ENCODE measurements at regions not wholly inside any gene's neighbourhood (a gene's known extent, or its start where the extent isn't known, plus 50 kb on each side); places are given as distances from the start of the nearest gene placed in this dataset.

DNA sequence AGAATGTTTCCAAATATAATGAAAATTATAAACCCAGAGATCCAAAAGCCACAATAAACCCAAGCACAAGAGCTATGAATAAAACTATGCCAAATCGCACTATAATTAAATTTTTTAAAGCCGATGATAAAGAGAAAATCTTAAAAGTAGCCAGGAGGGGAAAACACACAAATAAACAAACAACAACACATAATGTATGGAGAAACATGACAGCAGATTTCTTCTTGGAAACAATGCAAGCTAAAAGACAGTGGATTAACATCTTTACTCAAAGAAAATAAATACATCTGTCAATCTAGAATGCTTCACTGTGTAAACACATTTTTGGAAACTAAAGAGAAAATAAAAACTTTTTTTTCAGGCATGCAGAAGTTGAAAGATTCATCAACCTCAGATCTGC is 53.0 kb upstream of the SMOX start:
- no peak for DNase-seq

- peak; percentile 50 for DNase-seq
Observed at GRCh38 chr20:4091490-4092479, 56.8 kb upstream of the SMOX start.

DNA sequence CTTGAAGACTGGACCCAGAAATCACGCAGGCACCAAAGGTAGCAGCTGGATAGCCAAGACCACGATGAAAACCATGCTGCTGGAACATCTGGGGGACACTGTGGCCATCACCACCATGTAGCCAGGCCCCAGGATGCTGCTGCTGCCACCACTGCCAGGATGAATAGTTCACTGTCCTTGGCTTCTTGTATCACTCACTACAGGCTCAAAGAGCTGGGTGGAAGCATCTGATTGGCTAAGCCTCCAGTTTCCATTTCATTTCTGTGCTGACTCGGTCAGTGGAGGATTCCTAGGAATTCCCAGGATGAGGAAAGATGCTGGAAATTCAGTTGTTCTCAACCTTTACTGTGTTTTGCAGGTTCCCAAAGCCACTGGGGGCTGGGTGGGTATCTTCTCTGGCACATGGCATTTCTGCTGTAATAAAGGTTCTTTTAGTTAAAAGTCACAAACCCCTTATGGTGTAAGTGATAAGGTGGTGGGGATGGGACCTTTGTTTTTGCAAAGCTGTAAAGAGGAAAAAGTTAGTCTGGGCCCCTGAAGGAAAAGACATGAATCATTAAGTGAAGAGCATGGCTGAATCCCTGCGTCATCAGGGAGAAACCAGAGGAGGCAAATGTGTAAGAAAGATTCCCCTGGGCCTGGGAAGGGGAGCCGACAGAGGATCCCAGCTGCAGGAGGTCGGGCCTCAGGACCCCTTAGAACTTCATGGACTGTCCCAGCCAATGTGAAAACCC is 57.7 kb upstream of the SMOX start:
- DNase-seq, result no peak

GRCh38 chr20:4089756-4090487 is 58.7 kb upstream of the SMOX start:
- no peak for DNase-seq

DNA sequence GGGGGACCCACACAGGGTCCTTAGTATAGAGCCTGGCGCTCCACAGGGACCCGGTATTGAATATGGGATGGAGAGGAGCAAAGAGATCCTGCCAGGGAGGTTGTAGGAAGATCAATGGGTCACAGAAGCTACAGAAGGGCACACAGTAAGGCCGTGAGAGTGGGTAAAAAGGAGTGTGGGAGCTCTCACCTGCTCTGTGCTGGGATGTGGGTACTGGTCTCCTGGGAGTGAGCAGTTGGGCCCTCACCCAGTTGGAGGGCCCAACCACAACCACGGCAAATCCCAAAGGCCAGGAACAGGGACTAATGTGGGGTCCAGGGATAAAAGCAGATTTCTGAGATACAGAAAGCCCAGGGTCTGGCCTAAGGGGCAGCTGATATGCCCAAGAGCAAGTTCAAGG is 59.9 kb upstream of the SMOX start:
- no peak for DNase-seq

- no peak for DNase-seq
Observed at GRCh38 chr20:4087923-4088322, 60.7 kb upstream of the SMOX start.

- DNase-seq, result no peak
Observed at GRCh38 chr20:4086771-4087687, 61.6 kb upstream of the SMOX start.

DNA sequence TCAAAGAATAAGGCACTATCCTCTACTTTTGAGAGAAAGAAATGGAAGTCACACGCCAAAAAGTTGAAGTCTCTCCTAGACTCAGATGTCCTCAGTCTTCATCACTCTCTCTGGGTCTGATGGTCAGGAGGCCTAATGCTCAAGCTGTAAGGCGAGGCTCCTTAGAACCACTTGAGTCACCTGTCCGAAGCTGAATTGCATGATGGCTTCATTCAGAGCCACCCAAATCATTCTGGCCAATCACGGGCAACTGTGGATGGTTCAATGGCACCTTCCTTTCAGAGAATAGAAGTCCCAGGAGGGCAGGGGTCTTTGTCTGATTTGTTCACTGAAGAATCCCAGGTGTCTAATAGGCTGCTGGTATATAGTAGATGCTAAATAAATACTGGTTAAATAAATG is 63.9 kb upstream of the SMOX start:
- DNase-seq, result no peak

- DNase-seq, result no peak
Observed at GRCh38 chr20:4084096-4084495, 64.5 kb upstream of the SMOX start.

GRCh38 chr20:4083098-4083865 is 65.3 kb upstream of the SMOX start:
- no peak for DNase-seq

GRCh38 chr20:4082406-4083097 is 66.1 kb upstream of the SMOX start:
- DNase-seq, result peak; percentile 59

DNA sequence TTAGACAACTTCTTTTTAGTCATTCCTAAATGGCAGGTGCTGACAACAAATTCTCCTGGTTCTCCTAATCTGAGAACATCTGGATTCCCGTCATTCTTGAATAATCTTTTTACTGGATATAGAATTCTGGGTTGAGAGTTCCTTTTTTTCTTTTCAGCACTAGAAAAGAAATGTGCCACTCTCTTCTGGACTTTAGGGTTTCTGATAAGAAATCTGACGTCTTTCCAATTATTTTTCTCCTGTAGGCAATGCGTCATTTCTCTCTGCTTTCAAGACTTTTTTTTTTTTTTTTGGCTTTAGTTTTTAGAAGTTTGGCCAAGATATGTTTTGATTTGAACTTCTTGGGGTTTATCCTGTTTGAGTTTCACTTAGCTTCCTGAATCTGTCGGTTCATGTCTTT is 66.1 kb upstream of the RNF24 start:
- no peak for DNase-seq

- no peak for DNase-seq
Observed at GRCh38 chr20:4076671-4077070, 61.3 kb upstream of the RNF24 start.

- no peak for DNase-seq
Observed at GRCh38 chr20:4076033-4076432, 60.7 kb upstream of the RNF24 start.

GRCh38 chr20:4074877-4075455 is 59.6 kb upstream of the RNF24 start:
- no peak for DNase-seq

DNA sequence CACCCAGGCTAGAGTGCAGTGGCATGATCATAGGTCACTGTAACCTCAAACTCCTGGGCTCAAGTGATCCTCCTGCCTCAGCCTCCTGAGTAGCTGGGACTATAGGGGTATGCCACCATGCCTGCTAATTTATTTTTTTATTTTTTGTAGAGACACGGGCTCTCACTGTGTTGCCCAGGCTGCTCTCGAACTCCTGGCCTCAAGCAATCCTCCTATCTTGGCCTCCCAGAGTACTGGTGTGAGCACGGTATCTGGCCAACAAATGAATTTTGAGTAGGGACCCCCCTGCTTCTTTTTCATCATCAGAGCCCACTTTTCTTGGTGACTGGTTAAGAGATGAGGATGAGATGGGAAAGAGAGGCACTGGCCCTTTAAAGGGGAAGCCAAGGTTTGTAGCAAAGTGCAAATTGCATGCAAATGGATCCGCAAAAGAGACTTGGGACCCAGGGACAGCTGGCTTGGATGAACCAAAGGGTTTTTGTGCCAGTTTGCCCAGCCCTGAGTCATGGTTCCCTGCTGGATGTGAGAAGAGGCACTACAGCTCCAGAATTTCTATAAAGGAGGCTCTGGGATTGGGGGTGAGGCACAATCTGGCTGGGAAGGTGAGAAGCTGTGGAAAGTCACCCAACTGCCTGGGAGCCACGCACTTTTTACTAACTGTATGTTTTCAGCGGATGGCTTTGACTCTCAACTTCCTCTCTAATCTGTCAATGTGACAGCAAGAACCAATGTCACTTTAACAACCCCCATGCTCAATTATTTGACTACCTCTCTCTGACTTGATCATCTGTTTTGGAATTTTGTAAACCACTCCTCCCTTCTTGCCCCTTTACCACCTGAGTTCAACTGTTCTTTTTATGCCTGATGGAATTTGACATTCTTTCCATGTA is 58.7 kb upstream of the RNF24 start:
- DNase-seq, result no peak

- DNase-seq, result no peak
Observed at GRCh38 chr20:4071178-4071693, 55.9 kb upstream of the RNF24 start.

DNA sequence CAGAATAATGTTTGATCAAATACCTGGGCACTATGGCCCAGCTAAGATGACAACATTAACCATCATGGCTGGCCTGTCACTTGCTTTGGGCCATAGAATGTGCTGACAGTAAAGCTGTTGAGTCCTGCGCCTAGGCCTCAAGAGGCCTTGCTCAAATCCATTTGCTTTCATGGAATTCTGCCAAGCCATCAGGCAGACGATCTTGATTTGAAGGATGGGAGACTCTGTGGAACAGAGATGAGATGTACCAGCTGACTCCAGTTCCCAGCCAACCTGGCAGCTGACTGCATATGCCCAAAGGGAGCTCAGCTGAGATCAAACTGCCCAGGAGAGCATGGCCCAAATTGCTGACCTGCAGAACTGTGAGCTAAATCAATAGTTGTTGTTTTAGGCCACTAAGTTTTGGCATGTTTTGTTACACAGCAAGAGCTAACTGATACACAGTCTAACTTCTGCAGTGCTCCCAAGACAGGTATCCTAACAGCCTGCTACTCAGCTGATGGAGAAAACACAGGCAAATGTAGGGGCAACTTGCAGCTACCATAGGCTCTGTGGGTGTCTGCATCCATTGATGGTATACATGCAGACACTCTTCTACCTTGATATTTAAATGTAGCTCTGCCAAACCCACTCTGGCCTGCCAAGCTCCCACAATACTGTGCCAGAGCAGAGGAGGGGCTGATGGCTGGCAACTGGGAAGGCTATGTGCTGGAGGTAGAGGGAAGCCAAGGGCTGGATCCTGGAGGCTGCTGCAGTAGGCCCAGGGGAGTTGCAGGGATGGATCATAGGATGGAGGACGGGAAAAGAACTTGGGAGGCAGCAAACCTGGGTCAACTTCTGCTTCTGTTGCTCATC is 55.2 kb upstream of the RNF24 start:
- DNase-seq, result no peak
